ENCODE measurements at regions not wholly inside any gene's neighbourhood (a gene's known extent, or its start where the extent isn't known, plus 50 kb on each side); places are given as distances from the start of the nearest gene placed in this dataset.

- POLR2A ChIA-PET (ENCODE audit: unreplicated experiment): no interaction called here
- Histone ChIP-seq H2AK5ac (ENCODE audit: low read depth, low read length) (no peak overlapping the region), H3K14ac (replicated peaks; ENCODE audit: low read depth, low read length) (no peak overlapping the region), H3K23ac (ENCODE audit: low read depth, low read length) (no peak overlapping the region), H4K91ac (ENCODE audit: insufficient read depth, low read depth, low read length) (no peak overlapping the region), H2AFZ (replicated peaks; ENCODE audit: low read length, poor library complexity) (no peak overlapping the region), H2BK15ac (ENCODE audit: low read depth, low read length) (no peak overlapping the region), H3K9me3 (ENCODE audit: control insufficient read depth, insufficient read depth, low read length) (no peaks in the 10 kb centered on the region), H3K9ac (ENCODE audit: low read depth, low read length) (no peak overlapping the region), H2AK9ac (replicated peaks; ENCODE audit: low read depth, low read length, poor library complexity) (no peak overlapping the region), H3K4me3 (ENCODE audit: insufficient read depth, low read depth, low read length) (no peak overlapping the region), H3K18ac (ENCODE audit: low read depth, low read length) (no peak overlapping the region), H3K56ac (ENCODE audit: extremely low read depth, insufficient read depth, low read length) (no peak overlapping the region), H4K8ac (ENCODE audit: low read depth in 2 of 2, low read length in 2 of 2) (no peak overlapping the region), H3K4me1 (ENCODE audit: control insufficient read depth, insufficient read depth, low read length) (no peaks in the 10 kb centered on the region), H2BK20ac (ENCODE audit: low read depth, low read length) (no peak overlapping the region), H3K4ac (ENCODE audit: low read depth, low read length) (no peak overlapping the region), H4K5ac (ENCODE audit: low read depth, low read length) (no peak overlapping the region), H2BK120ac (ENCODE audit: low read depth, low read length) (no peak overlapping the region), H3K36me3 (ENCODE audit: control insufficient read depth, insufficient read depth, low read length) (no peaks in the 10 kb centered on the region), H3K4me2 (ENCODE audit: low read depth, low read length) (no peak overlapping the region), H2BK5ac (ENCODE audit: low read depth, low read length, poor library complexity, severe bottlenecking) (no peak overlapping the region), H3K79me1 (ENCODE audit: low read depth in 1 of 2, low read length in 2 of 2) (no peaks in the 10 kb centered on the region), H3K27ac (ENCODE audit: insufficient read depth, low read length) (no peak overlapping the region), H3K9me1 (ENCODE audit: insufficient read depth, low read length) (no peaks in the 10 kb centered on the region), H3K27me3 (ENCODE audit: control insufficient read depth, insufficient read depth, low read length) (no peaks in the 10 kb centered on the region; the same call in 1 of the 2 replicates), H4K20me1 (ENCODE audit: insufficient read depth, low read length) (no peaks in the 10 kb centered on the region)
- dilution Hi-C loops (cut with HindIII; ENCODE audit: low sequenced_read_pairs, unreplicated experiment): no loop called here
- no peak for DNase-seq
- ATAC-seq (ENCODE audit: low read depth): no peak
- intact Hi-C loops (cut with micrococcal nuclease): no loop called here
- BruUV-seq (replicated peaks): no TSS peak
- CTCF ChIA-PET: interaction anchor here (1.3 kb wide), 1 partner anchor 10 kb away, joined by 3 read pairs; no protein-coding TSS in a partner anchor
- in situ Hi-C loops (cut with MboI; ENCODE audit: low sequenced_read_pairs): no loop called here
- TF ChIP-seq MAZ (IDR thresholded peaks at IDR 0.05; ENCODE audit: borderline replicate concordance, low read depth, low read length) (no peak), SMC3 (IDR thresholded peaks at IDR 0.05; ENCODE audit: low read depth, low read length) (no peak), FOS (IDR thresholded peaks at IDR 0.05; ENCODE audit: low read depth, low read length) (no peak), ELK1 (IDR thresholded peaks at IDR 0.05; ENCODE audit: borderline replicate concordance, low read depth, low read length) (no peak), CTCF (conservative IDR thresholded peaks at IDR 0.05; ENCODE audit: low read depth, low read length) (no peak)
- WGBS, 2 experiments (ENCODE audit: extremely low coverage in 2 of 2, insufficient read length in 1 of 2): no CpG with 5 or more reads among the region's 1 CpG
Measured at GRCh38 chr18:27789406-27789805, 387.5 kb downstream of the CDH2 start.
